HG02642 (cell line): ENCODE measurements at regions not wholly inside any gene's neighbourhood (a gene's known extent, or its start where the extent isn't known, plus 50 kb on each side); places are given as distances from the start of the nearest gene placed in this dataset.

Source experiments
- ATAC-seq: cut with Tn5 transposase; IDR thresholded peaks from one replicate; pipeline ENCODE4 v1.9.1; 2021; ENCODE audit warnings: mild to moderate bottlenecking; ENCODE audit not compliant: unreplicated experiment, poor library complexity

GRCh38 chr6:19736066-19736465 is 101.1 kb upstream of the ID4 start:
- no peak for ATAC-seq

GRCh38 chr6:19738010-19738409 is 99.2 kb upstream of the ID4 start:
- no peak for ATAC-seq

- ATAC-seq = no peak
Observed at GRCh38 chr6:19749722-19750121, 87.4 kb upstream of the ID4 start.

GRCh38 chr6:19752746-19753145 is 84.4 kb upstream of the ID4 start:
- no peak for ATAC-seq

GRCh38 chr6:19753826-19754225 is 83.3 kb upstream of the ID4 start:
- ATAC-seq = no peak

- no peak for ATAC-seq
Observed at GRCh38 chr6:19754686-19755085, 82.5 kb upstream of the ID4 start.

GRCh38 chr6:19755181-19755580 is 82.0 kb upstream of the ID4 start:
- ATAC-seq = no peak

GRCh38 chr6:19757036-19757435 is 80.1 kb upstream of the ID4 start:
- ATAC-seq = no peak

GRCh38 chr6:19759117-19759880 is 77.9 kb upstream of the ID4 start:
- ATAC-seq = no peak

- no peak for ATAC-seq
Observed at GRCh38 chr6:19761121-19761520, 76.0 kb upstream of the ID4 start.

- ATAC-seq = no peak
Observed at GRCh38 chr6:19771753-19772336, 65.3 kb upstream of the ID4 start.

GRCh38 chr6:19772891-19773290 is 64.3 kb upstream of the ID4 start:
- ATAC-seq = no peak

GRCh38 chr6:19781269-19781668 is 55.9 kb upstream of the ID4 start:
- no peak for ATAC-seq

- no peak for ATAC-seq
Observed at GRCh38 chr6:19782588-19782987, 54.6 kb upstream of the ID4 start.
